Breast epithelium (tissue), 3 donors: ENCODE measurements at regions not wholly inside any gene's neighbourhood (a gene's known extent, or its start where the extent isn't known, plus 50 kb on each side); places are given as distances from the start of the nearest gene placed in this dataset.

Experiments used
- POLR2A ChIP-seq: fragments of 450-650 bp; IDR thresholded peaks from one replicate; pipeline ENCODE4 v1.6.1; 2016; ENCODE audit warnings: antibody characterized with exemption, mild to moderate bottlenecking, moderate library complexity
- POLR2AphosphoS5 ChIP-seq, 3 donors: sonication (generic); formaldehyde crosslinking; IDR thresholded peaks; one replicate each; pipeline ENCODE4 v1.6.1; 2017; ENCODE audit warnings: antibody characterized with exemption in 3 of 3
- TF ChIP-seq, protein P1 (sequence below), 3 donors: fragments of 450-650 bp; IDR thresholded peaks; one replicate each; pipeline ENCODE4 v1.5.1; 2016 to 2017; ENCODE audit warnings: antibody characterized with exemption in 3 of 3, mild to moderate bottlenecking in 3 of 3, moderate library complexity in 3 of 3

DNA sequence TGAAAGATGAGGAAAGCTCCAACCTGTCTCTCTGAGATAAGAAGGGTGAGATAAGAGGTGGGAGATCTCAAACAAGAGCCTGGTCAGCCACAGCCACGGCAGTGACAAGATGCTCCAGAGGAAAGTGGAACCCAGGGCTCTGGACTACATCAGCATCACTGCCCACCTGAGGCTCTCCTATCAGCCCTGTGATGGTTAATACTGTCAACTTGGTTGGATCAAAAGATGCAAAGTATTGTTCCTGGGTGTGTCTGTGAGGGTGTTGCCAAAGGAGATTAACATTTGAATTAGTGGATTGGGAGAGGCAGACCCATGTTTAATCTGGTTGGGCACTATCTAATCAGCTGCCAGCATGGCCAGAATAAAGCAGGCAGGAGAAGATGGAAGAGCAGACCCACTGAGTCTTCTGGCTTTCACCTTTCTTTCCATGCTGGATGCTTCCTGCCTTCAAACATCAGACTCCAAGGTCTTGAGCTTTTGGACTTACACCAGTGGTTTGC lies 476.6 kb upstream of the NBEA start:
- TF ChIP-seq, protein P1, sequence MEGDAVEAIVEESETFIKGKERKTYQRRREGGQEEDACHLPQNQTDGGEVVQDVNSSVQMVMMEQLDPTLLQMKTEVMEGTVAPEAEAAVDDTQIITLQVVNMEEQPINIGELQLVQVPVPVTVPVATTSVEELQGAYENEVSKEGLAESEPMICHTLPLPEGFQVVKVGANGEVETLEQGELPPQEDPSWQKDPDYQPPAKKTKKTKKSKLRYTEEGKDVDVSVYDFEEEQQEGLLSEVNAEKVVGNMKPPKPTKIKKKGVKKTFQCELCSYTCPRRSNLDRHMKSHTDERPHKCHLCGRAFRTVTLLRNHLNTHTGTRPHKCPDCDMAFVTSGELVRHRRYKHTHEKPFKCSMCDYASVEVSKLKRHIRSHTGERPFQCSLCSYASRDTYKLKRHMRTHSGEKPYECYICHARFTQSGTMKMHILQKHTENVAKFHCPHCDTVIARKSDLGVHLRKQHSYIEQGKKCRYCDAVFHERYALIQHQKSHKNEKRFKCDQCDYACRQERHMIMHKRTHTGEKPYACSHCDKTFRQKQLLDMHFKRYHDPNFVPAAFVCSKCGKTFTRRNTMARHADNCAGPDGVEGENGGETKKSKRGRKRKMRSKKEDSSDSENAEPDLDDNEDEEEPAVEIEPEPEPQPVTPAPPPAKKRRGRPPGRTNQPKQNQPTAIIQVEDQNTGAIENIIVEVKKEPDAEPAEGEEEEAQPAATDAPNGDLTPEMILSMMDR (IDR thresholded peaks at IDR 0.05), result no peak
- no peak for TF ChIP-seq POLR2A
- TF ChIP-seq POLR2AphosphoS5 (IDR thresholded peaks at IDR 0.05), result no peak
